ENCODE measurements at regions not wholly inside any gene's neighbourhood (a gene's known extent, or its start where the extent isn't known, plus 50 kb on each side); places are given as distances from the start of the nearest gene placed in this dataset.
"Not testable (repeated sequence)": the region's sequence is repeated elsewhere in the genome, so short reads cannot be mapped to it uniquely, and the experiment has no call there.

DNA sequence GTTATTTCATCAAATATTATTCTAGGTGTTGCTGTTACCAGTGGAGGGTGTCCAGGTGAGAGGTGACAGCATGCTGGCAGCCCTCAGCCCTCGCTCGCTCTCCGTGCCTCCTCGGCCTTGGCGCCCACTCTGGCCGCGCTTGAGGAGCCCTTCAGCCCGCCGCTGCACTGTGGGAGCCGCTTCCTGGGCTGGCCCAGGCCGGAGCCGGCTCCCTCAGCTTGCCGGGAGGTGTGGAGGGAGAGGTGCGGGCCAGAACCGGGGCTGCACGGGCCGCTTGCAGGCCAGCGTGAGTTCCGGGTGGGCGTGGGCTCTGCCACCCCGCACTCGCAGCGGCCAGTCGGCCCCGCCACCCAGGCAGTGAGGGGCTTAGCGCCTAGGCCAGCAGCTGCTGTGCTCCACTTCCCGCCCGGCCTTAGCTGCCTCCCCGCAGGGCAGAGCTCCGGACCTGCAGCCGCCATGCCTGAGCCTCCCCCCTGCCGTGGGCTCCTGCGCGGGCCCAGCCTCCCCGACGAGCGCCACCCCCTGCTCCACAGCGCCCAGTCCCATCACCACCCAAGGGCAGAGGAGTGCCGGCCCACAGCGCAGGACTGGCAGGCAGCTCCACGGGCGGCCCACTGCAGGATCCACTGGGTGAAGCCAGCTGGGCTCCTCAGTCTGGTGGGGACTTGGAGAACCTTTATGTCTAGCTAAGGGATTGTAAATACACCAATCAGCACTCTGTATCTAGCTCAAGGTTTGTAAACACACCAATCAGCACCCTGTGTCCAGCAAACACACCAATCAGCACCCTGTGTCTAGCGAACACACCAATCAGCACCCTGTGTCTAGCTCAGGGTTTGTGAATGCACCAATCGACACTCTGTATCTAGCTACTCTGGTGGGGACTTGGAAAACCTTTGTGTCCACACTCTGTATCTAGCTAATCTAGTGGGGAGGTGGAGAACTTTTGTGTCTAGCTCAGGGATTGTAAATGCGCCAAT is 413.3 kb downstream of the HACE1 start:
- H3K9me3 ChIP-seq (replicated peaks; ENCODE audit: control insufficient read depth, insufficient read depth, low read depth, low read length); H3K4me2 ChIP-seq (ENCODE audit: insufficient read depth, low read length); H3K9ac ChIP-seq (ENCODE audit: insufficient read depth in 1 of 2, low read depth in 2 of 2, low read length in 2 of 2); H3K27me3 ChIP-seq (ENCODE audit: control insufficient read depth in 2 of 2, insufficient read depth in 2 of 2, low read length in 2 of 2); DNase-seq (ENCODE audit: extremely low read depth in 1 of 4, low spot score in 3 of 4); H3K9me1 ChIP-seq (ENCODE audit: control insufficient read depth, insufficient read depth, low read length); BruUV-seq (replicated peaks); H3K4me1 ChIP-seq (replicated peaks in 1 of 2; ENCODE audit: control insufficient read depth in 2 of 2, insufficient read depth in 2 of 2, low read length in 2 of 2); in situ Hi-C loops (cut with MboI); H3K79me2 ChIP-seq (ENCODE audit: control insufficient read depth, insufficient read depth, low read length); FAIRE-seq; H4K20me1 ChIP-seq (replicated peaks; ENCODE audit: control insufficient read depth, insufficient read depth, low read length); H3K36me3 ChIP-seq (ENCODE audit: control insufficient read depth, insufficient read depth, low read length); intact Hi-C loops (cut with micrococcal nuclease); H3K27ac ChIP-seq (ENCODE audit: extremely low read depth, low read depth, low read length); CTCF ChIA-PET (ENCODE audit: low intra/inter-chr PET ratio): not testable (repeated sequence)
- TF ChIP-seq ASH1L (IDR thresholded peaks at IDR 0.05; ENCODE audit: borderline replicate concordance, low read depth, partially characterized antibody) = peak; percentile 55
- POLR2A ChIA-PET = interaction anchor here (0.6 to 0.9 kb wide), 3 partner anchors 21 to 793 kb away, joined by 3 to 5 read pairs (median 4); no protein-coding TSS in a partner anchor
- Histone ChIP-seq H2AFZ (ENCODE audit: low read depth, low read length) (0 out of 2 replicates have a peak overlapping the region, but pooled peaks have one; percentile 9), H3K4me3 (0 out of 2 replicates have a peak overlapping the region, but pooled peaks have one; percentile 6)
- 7% methylated on average over 30 of the region's 45 CpGs for WGBS (ENCODE audit: insufficient coverage, low coverage, missing lambda C conversion rate)
- ATAC-seq = peak; percentile 54

DNA sequence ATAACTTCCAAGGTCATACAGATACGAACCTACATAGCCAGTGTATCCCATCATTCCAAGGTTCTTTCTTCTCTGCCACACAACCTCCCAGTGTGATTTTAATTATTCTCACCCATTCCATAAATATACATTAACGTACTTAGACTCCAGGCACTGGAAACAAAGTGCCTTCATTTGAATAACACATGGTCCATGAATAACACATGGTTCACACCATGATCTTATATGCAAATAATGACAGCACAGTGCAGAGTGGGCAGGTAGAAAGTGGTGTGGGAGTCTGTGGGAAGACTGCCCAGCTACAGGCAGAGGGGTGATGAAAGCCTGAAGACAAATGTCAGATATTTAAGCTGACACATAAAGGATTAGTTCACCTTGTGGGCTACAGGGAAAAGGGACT is 425.2 kb downstream of the HACE1 start:
- in situ Hi-C loops (cut with MboI) = no loop called here
- FAIRE-seq (no peak), DNase-seq (ENCODE audit: extremely low read depth in 1 of 4, low spot score in 3 of 4) (no peak), ATAC-seq (no peak)
- ChIA-PET POLR2A (no interaction called here), CTCF (ENCODE audit: low intra/inter-chr PET ratio) (no interaction called here)
- no peaks in the 10 kb centered on the region for H3K9me1 ChIP-seq (ENCODE audit: control insufficient read depth, insufficient read depth, low read length)
- H3K79me2 ChIP-seq (ENCODE audit: control insufficient read depth, insufficient read depth, low read length) = no peaks in the 10 kb centered on the region
- H2AFZ ChIP-seq (ENCODE audit: low read depth, low read length) = no peak overlapping the region
- no peak overlapping the region for H3K4me2 ChIP-seq (ENCODE audit: insufficient read depth, low read length)
- 0% methylated on average over 2 of the region's 2 CpGs for WGBS (ENCODE audit: insufficient coverage, low coverage, missing lambda C conversion rate)
- H3K9ac ChIP-seq (ENCODE audit: insufficient read depth in 1 of 2, low read depth in 2 of 2, low read length in 2 of 2) = no peak overlapping the region
- H3K4me1 ChIP-seq (replicated peaks in 1 of 2; ENCODE audit: control insufficient read depth in 2 of 2, insufficient read depth in 2 of 2, low read length in 2 of 2) = no peaks in the 10 kb centered on the region
- no peaks in the 10 kb centered on the region for H3K9me3 ChIP-seq (replicated peaks; ENCODE audit: control insufficient read depth, insufficient read depth, low read depth, low read length)
- no TSS peak for BruUV-seq (replicated peaks)
- intact Hi-C loops (cut with micrococcal nuclease) = no loop called here
- H3K27me3 ChIP-seq (ENCODE audit: control insufficient read depth in 2 of 2, insufficient read depth in 2 of 2, low read length in 2 of 2) = no peaks in the 10 kb centered on the region
- H3K27ac ChIP-seq (ENCODE audit: extremely low read depth, low read depth, low read length) = no peak overlapping the region
- no peaks in the 10 kb centered on the region for H4K20me1 ChIP-seq (replicated peaks; ENCODE audit: control insufficient read depth, insufficient read depth, low read length)
- H3K36me3 ChIP-seq (ENCODE audit: control insufficient read depth, insufficient read depth, low read length) = no peaks in the 10 kb centered on the region
- no peak overlapping the region for H3K4me3 ChIP-seq
- TF ChIP-seq, protein P1, sequence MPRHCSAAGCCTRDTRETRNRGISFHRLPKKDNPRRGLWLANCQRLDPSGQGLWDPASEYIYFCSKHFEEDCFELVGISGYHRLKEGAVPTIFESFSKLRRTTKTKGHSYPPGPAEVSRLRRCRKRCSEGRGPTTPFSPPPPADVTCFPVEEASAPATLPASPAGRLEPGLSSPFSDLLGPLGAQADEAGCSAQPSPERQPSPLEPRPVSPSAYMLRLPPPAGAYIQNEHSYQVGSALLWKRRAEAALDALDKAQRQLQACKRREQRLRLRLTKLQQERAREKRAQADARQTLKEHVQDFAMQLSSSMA (CRISPR knock-in tag; IDR thresholded peaks at IDR 0.05) = no peak
- TF ChIP-seq, protein P2, sequence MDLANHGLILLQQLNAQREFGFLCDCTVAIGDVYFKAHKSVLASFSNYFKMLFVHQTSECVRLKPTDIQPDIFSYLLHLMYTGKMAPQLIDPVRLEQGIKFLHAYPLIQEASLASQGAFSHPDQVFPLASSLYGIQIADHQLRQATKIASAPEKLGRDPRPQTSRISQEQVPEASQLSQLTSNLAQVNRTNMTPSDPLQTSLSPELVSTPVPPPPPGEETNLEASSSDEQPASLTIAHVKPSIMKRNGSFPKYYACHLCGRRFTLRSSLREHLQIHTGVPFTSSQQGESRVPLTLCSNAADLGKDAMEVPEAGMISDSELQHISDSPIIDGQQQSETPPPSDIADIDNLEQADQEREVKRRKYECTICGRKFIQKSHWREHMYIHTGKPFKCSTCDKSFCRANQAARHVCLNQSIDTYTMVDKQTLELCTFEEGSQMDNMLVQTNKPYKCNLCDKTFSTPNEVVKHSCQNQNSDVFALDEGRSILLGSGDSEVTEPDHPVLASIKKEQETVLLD (IDR thresholded peaks at IDR 0.05) = no peak
- TF ChIP-seq, protein P3, sequence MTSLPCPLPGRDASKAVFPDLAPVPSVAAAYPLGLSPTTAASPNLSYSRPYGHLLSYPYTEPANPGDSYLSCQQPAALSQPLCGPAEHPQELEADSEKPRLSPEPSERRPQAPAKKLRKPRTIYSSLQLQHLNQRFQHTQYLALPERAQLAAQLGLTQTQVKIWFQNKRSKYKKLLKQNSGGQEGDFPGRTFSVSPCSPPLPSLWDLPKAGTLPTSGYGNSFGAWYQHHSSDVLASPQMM (CRISPR knock-in tag; IDR thresholded peaks at IDR 0.05) = no peak
- TF ChIP-seq, protein P4, sequence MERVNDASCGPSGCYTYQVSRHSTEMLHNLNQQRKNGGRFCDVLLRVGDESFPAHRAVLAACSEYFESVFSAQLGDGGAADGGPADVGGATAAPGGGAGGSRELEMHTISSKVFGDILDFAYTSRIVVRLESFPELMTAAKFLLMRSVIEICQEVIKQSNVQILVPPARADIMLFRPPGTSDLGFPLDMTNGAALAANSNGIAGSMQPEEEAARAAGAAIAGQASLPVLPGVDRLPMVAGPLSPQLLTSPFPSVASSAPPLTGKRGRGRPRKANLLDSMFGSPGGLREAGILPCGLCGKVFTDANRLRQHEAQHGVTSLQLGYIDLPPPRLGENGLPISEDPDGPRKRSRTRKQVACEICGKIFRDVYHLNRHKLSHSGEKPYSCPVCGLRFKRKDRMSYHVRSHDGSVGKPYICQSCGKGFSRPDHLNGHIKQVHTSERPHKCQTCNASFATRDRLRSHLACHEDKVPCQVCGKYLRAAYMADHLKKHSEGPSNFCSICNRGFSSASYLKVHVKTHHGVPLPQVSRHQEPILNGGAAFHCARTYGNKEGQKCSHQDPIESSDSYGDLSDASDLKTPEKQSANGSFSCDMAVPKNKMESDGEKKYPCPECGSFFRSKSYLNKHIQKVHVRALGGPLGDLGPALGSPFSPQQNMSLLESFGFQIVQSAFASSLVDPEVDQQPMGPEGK (CRISPR knock-in tag; IDR thresholded peaks at IDR 0.05; ENCODE audit: borderline replicate concordance) = no peak
- TF ChIP-seq, protein P5, sequence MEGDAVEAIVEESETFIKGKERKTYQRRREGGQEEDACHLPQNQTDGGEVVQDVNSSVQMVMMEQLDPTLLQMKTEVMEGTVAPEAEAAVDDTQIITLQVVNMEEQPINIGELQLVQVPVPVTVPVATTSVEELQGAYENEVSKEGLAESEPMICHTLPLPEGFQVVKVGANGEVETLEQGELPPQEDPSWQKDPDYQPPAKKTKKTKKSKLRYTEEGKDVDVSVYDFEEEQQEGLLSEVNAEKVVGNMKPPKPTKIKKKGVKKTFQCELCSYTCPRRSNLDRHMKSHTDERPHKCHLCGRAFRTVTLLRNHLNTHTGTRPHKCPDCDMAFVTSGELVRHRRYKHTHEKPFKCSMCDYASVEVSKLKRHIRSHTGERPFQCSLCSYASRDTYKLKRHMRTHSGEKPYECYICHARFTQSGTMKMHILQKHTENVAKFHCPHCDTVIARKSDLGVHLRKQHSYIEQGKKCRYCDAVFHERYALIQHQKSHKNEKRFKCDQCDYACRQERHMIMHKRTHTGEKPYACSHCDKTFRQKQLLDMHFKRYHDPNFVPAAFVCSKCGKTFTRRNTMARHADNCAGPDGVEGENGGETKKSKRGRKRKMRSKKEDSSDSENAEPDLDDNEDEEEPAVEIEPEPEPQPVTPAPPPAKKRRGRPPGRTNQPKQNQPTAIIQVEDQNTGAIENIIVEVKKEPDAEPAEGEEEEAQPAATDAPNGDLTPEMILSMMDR (IDR thresholded peaks at IDR 0.05 in 2 of 3, conservative IDR thresholded peaks at IDR 0.05 in 1 of 3; ENCODE audit: insufficient read depth in 2 of 3, low read depth in 1 of 3, low read length in 3 of 3) = no peak
